GM19468 (cell line): ENCODE measurements at regions not wholly inside any gene's neighbourhood (a gene's known extent, or its start where the extent isn't known, plus 50 kb on each side); places are given as distances from the start of the nearest gene placed in this dataset.
"Not testable (repeated sequence)": the region's sequence is repeated elsewhere in the genome, so short reads cannot be mapped to it uniquely, and the experiment has no call there.

ENCODE experiments used
- ATAC-seq: cut with Tn5 transposase; IDR thresholded peaks from one replicate; pipeline ENCODE4 v1.9.1; 2021; ENCODE audit warnings: mild to moderate bottlenecking, moderate library complexity, moderate number of reproducible peaks; ENCODE audit not compliant: unreplicated experiment; ENCODE audit errors: extremely low read depth

DNA sequence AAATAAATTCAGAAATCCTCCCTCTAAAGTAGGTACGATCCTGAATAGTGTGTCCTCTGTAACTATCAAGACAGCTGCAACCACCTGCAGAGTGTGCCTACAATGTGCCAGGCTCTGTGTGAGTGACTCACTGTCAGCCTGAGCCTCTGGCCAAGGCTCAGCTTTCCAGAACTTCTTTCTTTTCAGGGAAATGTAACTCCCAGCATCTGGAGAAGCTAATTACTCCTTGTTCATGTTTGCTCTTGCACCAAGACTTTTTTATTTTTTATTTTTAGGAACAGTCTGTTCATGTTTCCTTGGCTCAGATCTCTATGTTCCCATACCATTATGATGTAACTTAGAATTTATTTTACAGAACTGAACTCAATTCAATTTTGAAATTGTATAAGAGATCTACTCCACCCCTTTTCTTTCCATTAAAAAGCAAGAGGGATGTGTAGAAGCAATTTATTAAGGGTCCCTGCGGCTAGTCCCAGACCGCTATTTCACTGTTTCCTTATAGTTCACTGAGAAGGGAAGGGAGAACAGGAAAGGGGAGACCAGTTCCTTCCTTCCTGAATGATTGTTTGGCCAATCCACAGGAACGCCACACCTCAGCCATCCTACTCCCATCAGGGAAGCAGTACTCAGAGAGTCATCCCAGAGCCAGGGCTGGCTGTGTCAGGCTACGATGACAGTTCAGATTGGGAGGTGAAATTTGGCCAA is 112.4 kb upstream of the ZNF648 start:
- no peak for ATAC-seq

GRCh38 chr1:182172699-182173098 is 111.2 kb upstream of the ZNF648 start:
- no peak for ATAC-seq

DNA sequence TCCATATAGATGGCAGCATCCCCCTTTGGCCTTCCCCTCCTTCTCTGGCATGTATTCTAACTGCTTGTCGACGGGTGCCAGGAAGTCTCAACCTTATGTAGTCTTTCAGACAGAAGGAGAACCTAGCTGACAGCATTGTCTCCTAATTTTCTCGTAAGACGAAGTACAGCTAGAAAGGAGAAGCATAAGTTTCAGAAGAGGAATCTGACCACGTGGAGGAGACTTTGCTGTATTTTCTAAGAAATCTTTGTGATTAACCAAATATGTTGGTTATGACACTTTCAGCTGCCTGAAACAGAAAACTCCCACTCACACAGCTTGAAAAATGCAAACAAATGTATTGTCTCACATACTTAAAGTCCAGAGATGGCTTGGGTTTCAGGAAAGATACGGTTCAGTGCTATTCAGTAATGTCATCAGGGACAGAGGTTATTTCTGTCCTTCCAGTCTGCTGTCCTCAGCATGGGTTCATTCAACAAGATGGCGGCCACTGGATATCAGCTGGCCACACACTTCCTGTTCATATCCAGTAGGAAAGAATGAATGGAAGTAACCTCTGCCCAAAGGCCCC is 109.5 kb upstream of the ZNF648 start:
- ATAC-seq: no peak

DNA sequence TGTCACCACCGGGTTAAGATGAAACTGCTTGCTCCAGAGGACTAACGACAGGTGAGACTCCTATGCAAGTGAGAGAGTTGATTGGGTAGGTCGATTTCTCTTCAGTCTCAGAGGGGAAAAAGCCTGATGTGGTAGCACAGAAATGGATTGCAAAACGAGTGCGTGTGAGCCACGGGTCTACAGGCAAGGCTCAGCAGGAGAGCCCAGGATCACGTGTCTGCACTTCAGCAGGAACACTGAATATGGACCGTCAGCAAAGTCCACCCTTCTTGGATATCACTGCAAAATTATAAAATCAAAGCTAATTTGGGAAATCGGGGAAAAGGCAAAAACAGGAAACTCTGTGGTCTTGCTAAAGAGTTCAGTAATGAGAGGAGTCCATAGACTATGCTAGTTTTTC is 107.7 kb upstream of the ZNF648 start:
- ATAC-seq: no peak

- no peak for ATAC-seq
Observed at GRCh38 chr1:182166750-182167149, 105.2 kb upstream of the ZNF648 start.

GRCh38 chr1:182166321-182166720 is 104.8 kb upstream of the ZNF648 start:
- no peak for ATAC-seq

GRCh38 chr1:182164273-182164672 is 102.8 kb upstream of the ZNF648 start:
- no peak for ATAC-seq

DNA sequence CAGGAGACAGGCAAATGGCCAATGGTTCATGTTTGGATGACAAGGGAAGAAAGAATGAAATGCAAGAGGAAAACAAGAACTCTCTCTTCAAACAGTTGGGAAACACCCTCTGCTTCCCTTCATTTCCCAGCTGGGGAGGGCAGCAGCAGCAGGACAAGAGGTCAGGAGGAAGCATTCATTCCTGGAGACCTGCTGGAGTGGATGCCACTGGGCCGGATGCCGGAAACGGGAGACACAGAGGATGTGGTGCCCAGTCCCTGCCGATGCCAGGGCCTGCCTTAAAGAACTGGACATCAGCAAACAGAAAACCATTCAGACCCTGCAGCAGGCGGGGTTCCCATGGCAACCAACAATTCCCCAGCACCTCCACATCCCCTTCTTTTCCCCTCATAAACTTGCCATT is 102.3 kb upstream of the ZNF648 start:
- no peak for ATAC-seq

GRCh38 chr1:182159443-182159842 is 97.9 kb upstream of the ZNF648 start:
- ATAC-seq: no peak

- ATAC-seq: no peak
Observed at GRCh38 chr1:182157187-182157586, 95.7 kb upstream of the ZNF648 start.

- not testable (repeated sequence) for ATAC-seq
Observed at GRCh38 chr1:182154425-182154824, 92.9 kb upstream of the ZNF648 start.

DNA sequence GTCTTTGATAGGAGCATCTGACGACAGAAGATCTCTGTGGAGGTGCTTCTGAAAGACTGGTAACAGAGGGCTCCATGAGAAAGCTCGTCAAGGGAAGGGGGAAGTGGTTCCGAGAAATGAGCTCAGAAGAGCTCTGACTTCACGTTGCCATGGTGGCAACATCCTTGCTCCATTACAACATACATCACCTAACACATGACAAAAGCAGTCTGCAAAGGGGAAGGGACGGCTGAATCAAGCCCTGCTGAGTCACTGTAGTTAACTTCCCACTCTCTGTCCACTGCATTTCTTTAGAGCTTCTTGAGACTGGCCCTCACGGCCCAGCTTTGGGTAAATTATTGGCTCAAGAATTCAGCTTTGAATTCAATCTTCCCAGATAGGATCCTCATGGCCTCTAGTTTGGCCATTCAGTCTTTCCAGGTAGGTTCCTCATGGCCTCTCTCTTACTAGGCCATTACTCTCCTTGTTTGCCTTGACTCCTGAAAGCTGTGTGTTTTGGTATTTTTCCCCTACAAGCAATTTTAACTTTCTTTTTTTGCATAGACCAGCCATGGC is 88.0 kb upstream of the ZNF648 start:
- ATAC-seq: no peak

- ATAC-seq: no peak
Observed at GRCh38 chr1:182147951-182148350, 86.4 kb upstream of the ZNF648 start.

GRCh38 chr1:182147136-182147820 is 85.8 kb upstream of the ZNF648 start:
- peak; percentile 84 for ATAC-seq

GRCh38 chr1:182146286-182146685 is 84.8 kb upstream of the ZNF648 start:
- no peak for ATAC-seq

DNA sequence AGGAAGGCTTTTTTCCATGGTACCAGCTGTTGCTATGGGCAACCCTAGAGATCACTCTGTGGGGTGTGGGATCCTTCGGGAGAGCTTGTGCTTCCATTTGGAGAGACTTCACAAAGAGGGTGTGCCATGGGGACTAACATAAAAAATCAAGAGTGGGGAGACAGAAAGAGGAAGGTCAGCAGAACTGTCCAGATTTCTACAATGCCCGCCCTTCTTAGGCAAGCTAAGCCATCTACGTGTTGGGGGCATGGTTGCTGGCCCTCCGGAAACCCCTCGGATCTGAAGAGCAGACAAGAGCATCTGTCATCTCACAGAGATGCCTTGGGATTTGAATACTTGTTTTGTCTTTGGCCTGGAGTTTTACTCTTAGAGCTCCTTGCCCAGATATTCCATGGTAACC is 83.9 kb upstream of the ZNF648 start:
- ATAC-seq: no peak

DNA sequence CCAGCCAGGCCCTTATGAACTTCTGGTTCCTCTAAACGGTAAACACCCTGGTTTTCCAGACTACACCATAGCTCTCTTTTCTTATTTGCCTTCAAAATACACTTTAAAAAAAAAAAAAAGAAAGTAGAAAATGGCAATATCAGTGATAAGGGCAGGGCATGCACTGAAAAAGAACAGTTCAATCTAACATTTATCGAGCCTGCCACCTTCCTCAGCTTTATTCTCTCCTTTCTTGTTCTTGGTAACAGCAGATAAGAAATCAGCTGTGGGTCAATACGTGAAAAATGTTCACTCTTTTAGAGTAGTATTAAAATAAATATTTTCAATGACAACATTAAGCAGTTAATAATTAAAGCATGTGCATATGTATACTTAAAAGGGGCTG is 83.1 kb upstream of the ZNF648 start:
- ATAC-seq: no peak

GRCh38 chr1:182143825-182144645 is 82.5 kb upstream of the ZNF648 start:
- no peak for ATAC-seq

- no peak for ATAC-seq
Observed at GRCh38 chr1:182143154-182143657, 81.7 kb upstream of the ZNF648 start.

GRCh38 chr1:182142621-182143020 is 81.1 kb upstream of the ZNF648 start:
- no peak for ATAC-seq
